ENCODE measurements at regions not wholly inside any gene's neighbourhood (a gene's known extent, or its start where the extent isn't known, plus 50 kb on each side); places are given as distances from the start of the nearest gene placed in this dataset.
"Not testable (repeated sequence)": the region's sequence is repeated elsewhere in the genome, so short reads cannot be mapped to it uniquely, and the experiment has no call there.

DNA sequence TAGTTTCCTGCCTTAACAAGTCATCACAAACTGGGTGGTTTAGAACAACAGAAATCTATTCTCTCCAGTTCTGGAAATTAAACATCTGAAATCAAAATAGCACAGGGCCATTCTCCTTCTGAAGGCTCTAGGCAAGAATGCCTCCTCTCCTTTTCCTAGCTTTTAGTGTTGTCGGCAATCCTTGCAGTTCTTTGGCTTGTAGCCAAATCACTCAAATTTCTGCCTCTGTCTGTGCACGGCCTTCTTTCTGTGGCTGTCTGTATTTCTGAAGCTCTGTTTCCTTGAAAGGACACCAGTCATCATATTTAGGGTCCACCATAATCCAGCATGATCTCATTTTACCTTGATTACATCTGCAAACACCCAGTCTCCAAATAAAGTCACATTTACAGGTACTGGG lies 795.5 kb downstream of the METTL15 start:
- peak in 2 of 3 donors; percentile 6 to 13 for DNase-seq

DNA sequence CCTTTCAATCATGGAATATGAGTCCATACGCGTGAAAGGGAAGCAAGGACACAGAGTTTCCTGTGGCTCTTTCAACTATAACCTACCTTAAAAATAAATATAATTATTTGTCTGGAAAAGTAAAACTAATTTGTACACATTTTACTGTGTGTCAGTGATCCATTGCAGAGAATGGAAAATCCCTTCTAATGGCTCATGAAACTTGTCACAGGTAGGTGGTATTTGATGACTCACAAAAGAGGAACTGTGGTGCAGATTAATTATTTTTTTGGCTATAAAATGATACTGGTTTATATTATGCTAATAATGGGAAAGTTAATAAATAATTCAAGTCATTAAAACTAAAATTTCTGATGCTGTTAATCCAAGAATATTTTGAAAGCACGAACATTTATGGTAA lies 792.2 kb downstream of the METTL15 start:
- DNase-seq: no peak

DNA sequence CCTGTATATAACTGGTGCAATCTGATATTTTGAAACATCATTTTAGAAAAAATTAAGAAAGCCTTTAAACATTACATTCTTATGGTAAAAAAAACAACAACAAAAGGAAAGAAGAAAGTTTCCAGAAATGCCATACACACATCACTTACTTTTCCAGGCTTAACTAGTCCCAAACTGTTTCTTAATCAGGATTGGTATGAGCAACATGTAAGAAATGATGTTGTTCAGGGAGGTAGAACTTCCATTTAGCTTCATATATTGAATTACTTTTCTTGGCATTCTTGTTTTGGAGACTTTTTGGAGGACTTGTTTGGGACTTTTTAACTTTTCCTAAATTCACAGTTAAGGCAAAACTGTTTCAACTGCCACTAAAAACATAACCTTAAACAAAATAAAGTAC lies 791.5 kb downstream of the METTL15 start:
- DNase-seq: no peak

DNA sequence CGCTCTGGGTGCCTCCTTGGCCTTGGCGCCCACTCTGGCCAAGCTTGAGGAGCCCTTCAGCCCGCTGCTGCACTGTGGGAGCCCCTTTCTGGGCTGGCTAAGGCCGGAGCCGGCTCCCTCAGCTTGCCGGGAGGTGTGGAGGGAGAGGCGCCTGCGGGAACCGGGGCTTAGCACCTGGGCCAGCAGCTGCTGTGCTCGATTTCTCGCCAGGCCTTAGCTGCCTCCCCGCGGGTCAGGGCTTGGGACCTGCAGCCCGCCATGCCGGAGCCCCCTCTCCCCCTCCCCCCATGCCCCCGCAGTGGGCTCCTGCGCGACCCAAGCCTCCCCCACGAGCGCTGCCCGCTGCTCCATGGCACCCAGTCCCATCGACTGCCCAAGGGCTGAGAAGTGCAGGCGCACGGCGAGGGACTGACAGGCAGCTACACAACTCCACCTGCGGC lies 782.4 kb downstream of the METTL15 start:
- not testable (repeated sequence) for DNase-seq

DNA sequence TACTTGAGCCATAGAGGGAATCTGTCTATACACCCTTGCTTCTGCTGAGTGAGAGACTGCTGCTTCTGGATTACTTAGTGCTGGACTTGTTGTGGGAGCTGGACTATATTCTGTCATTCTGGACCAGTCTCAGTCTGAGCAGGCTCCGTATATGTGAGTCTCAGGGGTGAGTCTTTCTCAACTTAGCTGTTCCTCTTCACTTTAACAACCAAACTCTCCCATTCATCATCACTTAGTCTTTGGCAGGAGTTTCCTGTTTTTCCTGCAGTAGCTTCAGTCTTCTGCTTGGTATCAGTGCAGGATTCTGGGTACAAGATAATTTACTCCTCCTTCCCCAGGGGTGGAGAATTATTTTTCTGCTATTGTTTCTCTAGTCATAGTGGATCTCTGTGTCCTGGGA lies 779.5 kb downstream of the METTL15 start:
- no peak for DNase-seq

DNA sequence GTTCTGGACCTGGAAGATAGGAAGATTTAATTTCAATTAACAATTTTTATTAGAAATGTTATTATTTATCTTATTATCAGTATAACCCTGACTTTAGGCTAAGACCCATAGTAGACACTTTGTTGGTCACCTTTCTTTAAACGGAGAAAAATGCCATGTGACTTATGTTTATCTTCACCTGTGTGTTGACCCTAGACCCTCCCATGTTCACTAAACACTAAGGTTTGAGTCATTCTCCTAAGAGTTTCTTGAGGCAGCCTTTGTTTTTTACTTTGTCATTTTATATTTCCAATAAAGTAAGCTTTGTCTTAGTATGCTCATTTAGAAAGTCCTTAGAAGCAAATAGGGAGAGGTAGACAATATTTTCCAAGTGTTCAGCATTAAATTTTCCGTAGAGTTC lies 771.7 kb downstream of the METTL15 start:
- no peak for DNase-seq

DNA sequence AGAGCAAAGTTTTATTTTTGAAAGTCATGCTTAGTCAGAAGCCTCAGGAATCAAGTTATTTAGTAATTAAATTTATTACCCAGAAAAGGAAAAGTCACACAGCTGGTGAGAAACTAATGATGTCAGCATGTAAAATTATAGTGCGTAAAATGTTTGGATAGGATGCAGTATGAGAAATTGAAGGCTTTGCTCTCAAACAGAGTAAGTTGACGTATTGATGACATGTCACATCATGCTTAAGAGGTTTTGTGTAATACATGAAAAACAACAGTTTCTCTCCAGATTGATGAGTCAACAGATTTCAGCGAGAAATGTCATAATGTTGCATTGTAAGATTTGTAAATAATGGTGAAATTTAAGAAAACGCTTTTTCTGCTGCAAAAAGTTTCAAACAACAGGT lies 769.8 kb downstream of the METTL15 start:
- no peak for DNase-seq

DNA sequence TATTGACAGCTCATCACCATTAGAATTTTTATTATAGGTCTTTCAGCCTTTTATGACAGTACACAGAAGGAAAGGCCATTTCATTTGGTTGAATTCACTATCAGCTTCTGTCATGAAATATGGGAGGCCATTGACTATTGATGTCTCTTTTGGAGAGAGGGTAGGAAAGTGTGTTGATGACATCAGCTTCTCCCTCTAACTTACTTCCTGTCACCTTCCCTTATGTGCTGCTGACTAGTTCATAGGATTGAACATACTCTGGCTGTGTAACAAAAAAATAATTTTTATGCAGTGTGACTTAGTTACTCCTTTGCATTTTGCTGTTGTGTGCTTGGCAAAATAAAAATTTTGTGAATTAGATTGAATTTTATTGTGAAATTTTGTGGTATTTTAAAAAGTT lies 769.2 kb downstream of the METTL15 start:
- DNase-seq: no peak

DNA sequence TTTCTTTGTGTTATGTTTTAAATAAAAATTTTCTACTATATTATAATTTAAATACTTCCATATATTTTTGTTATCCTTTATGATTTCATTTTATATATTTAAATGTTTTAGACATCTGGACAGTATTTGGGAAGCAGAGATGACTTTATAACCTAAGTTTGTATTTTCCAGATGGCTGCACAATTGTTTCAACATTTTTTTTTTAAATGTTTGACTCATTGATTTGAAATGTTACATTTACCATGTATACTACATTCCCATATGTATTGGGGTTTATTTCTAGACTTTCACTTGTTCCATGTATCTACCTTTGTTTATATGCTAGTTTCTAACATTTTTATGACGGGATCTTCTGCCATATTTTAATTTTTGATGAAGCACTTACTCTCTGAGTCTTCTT lies 766.5 kb downstream of the METTL15 start:
- no peak for DNase-seq

DNA sequence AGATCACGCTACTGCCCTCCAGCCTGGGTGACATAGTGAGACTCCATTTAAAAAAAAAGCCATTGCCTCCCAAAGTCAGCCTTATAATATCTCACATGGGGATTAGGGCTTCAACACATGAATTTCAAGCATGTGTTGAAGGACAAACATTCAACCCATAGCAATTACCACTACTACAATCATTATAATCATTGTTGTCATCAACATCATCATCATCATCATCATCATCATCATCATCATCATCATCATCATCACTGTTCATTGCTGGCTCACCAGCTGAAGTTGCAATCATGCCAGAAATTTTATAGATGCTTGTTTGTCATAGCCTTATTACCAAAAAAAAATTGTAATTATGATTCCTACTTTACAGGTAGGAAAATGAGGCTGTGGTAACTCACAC lies 762.9 kb downstream of the METTL15 start:
- no peak for DNase-seq

DNA sequence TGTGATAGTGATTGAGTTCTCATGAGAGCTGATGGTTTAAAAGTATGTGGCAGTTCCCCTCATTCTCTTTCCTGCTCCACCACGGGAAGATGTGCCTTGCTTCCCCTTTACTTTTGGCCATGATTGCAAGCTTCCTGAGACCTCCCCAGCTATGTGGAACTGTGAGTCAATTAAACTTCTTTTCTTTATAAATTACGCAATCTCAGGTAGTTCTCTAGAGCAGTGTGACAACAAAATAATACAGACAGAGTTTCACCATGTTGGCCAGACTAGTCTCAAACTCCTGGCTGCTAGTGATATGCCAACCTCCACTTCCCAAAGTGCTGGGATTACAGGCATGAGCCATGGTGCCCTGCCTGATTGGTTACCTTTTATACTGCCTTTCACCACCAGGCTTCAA lies 755.2 kb downstream of the METTL15 start:
- DNase-seq: no peak

DNA sequence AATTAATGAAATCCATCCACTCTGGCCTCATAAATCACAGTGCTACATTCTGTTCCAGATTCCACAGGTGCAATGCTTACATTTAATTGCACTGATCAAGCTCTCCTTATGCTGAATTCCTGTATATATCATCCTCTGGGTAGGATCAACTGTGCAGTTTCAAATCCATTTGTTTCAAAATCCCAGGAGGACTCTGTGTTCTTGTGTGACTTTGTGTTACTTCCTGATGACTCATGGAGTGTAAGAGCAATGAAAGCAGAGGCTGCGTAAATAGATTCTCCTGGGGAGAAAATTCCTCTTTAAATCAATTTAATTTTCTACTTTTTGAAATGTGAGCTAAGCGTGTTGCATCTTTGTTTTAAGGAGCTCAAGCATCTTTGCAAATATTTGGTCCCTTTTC lies 752.7 kb downstream of the METTL15 start:
- DNase-seq: peak; percentile 12 to 22 (median 15)

DNA sequence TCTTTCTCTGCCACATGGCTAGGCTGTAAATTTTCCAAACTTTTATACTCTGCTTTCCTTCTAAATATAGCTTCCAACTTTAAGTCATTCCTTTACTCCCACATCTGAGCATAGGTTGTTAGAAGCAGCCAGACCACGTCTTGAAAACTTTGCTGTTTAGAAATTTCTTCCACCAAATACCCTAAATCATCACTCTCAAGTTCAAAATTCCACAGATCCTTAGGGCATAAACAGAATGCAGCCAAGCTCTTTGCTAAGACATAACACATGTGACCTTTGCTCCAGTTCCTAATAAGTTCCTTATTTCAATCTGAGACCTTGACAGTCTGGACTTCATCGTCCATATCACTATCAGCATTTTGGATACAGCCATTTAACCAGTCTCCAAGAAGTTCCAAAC lies 749.9 kb downstream of the METTL15 start:
- DNase-seq: no peak

DNA sequence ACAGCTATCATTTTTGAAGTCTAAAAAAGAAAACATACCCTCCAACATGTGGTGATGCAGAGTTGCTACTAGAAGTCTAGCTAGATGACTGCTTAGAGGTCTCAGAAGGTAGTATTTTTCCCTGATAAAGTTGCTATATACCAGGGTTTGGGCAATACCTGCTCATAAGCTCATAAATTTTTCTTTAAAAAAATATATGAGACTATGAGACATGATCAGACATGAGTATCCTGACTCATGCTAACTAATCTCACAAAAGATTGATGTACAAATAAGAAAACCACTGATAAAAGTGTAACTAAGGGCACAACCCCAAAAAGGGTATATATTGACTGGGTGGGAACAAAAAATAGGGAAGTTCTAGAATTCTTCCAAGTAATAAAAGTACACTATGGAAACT lies 740.9 kb downstream of the METTL15 start:
- no peak for DNase-seq

DNA sequence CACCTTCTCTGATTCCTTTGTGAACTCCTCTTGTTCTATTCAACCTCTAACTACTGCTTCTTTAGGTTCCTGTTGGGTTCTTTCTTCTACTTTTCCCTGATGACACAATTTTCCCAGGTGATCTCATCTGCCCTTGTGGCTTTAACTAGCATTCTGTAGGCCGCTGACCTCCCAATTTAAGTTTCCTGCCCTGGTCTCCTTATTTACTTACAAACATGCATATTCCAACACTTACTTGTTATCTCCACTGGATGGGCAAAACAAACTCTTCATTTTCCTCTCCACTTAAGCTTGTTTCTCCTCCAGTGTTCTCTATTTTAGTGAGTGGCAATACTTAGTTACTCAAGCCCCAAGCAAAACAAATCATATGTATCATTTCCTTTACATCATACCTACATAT lies 734.5 kb downstream of the METTL15 start:
- no peak for DNase-seq

DNA sequence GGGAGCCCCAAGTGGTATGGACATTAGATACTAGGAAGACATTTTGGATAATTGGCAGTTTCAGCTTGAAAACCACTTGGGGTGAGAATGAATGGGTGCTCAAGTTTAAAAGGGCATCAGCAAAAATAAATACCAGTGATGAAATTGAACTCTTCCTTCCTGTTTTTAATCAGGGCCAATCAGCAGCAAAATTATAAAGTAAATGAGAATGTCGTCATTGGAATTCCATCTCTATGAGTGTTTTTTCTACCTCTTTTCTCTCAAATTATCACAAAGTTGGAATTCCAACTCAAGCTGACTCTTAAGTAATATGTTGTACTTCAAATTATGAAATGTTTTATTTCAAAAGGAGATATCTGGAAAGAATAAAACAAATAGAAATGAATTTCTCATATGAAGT lies 730.6 kb downstream of the METTL15 start:
- peak in 1 of 3 donors; percentile 24 for DNase-seq

DNA sequence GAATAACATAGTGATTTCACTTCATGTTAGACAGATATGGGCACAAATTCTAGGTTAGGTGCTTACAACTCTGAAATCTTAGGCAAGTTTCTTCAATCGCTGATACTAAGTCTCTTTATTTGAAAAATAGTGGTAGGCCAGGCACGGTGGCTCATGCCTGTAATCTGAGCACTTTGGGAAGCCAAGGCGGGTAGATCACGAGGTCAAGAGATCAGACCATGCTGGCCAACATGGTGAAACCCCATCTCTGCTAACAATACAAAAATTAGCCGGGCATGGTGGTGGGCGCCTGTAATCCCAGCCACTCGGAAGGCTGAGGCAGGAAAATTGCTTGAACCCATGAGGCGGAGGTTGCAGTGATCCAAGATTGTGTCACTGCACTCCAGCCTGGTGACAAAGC lies 729.4 kb downstream of the METTL15 start:
- no peak for DNase-seq

DNA sequence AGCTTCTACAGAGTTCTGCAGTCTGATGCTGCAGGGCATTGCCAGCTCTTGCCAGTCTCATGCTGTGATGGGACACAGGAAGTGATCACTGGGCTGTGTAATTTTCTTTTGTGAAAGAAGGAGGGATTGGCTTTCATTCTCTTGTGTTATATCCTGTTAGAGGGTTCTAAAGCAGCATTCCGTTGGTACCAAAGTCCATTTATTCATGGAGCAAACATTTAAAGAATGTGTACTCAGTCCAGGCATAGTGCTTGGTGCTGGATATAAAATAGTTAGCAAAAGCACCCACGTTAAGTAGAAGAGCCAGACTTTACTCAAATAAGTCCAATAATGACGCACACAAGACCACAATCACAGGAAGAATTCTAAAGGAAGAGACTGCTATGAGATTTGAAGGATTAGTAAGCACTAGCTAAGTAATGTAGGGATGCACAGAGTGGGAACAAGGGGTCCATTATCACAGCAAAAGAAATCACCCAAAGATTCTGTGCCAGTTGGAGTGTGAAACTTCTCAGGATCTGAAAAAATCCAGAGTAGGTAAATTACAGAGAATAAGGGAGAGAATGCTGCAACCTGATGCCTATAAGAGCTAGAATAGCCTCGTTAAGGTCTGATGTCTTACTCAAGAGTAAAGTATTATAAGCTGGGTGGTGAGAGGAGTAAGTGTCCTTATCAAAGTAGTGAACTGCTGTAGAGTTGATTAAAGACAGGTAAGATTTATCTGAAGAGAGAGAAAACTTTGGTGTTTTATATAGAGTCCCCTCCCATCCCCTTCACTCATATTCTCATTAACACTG lies 728.3 kb downstream of the METTL15 start:
- peak in 1 of 3 donors; percentile 94 for DNase-seq

DNA sequence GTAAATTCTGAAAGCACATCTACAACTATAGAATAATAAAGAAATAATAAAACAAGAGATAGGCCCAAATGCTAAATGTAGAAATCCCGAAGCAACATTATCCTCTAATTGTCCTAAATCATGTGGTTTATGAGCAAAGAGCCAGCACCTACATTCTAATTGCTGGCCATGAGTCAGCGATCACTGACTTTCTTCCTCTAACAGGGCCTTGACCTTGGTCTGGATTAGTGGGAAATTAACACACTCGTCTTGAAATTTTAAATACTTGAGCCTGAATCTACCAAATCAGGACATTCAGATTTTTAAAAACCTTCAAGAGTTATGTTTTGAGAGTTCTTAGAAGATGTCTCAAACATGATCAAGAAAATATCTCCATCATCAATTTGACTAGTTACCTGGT lies 727.6 kb downstream of the METTL15 start:
- no peak for DNase-seq

DNA sequence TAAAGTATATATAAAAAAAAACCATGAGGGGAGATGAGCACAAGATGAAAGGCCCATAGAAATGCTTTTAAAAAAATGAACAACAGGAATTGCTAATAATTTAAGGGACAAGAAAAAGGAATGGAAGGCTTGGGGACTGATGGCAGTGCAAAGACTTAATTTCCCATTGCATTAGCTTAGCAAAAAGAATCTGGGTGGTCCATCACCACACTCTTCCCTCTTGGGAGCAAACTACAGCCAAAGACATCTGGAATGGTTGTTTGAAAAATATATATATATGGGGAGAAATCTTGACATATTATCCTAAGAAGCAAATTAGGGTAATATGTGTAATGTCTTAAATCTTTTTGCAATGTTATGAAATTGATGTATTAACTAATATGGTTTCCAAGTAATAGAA lies 727.1 kb downstream of the METTL15 start:
- peak in 1 of 3 donors; percentile 3 for DNase-seq

DNA sequence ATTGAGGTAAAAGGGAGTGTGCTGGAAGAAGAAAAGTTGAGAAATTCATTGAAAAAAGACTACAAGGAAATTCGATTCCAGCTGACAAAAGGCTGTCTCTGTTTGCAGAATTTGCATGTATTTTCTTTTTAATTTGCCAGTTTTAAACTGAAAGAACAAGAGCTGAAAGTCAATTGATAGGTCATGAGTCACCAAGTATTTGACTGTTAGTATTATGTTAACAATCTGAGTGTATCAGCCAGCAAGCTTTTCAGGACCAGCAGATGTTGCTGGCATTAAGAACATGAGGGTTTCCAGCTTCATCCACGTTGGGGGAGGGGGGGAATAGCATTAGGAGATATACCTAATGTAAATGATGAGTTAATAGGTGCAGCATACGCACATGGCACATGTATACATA lies 726.7 kb downstream of the METTL15 start:
- peak in 2 of 3 donors; percentile 6 to 76 for DNase-seq

DNA sequence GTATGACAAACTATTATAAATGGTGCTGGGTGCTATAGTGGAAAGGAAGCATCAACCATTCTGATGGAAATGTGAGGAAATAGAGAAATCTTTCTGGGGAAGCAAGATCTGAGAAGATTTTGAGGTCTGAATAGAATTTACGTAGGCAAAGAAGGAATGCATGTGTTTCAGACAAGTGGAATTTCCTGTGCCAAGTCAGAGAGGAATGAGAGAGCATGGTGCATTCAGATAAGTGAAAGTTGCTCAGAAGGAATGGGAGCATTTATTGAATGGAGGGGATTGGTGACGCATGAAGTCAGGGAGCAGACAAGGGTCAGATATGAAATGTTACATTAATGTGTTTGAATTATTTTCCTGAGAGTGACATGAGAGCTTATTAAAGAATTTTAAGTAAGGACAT lies 725.5 kb downstream of the METTL15 start:
- peak in 1 of 3 donors; percentile 90 for DNase-seq

DNA sequence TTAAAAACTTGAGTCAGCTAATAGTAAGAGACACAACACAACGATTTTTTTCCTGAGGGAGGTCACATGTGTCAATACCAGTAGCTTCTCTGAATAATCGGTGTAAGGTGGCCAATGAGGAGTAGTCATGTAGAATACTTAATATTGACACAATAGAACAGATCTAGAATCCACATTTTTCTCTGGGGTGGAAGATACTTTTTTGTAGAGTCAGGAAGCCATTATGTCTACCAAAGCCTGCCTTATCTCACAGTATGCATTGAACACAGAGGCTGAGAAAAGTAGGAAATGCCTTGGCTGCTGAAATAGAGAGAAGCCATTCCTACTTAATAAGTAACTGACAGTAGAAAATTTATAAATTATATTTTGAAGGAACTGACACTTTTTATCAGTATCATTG lies 725.0 kb downstream of the METTL15 start:
- no peak for DNase-seq

DNA sequence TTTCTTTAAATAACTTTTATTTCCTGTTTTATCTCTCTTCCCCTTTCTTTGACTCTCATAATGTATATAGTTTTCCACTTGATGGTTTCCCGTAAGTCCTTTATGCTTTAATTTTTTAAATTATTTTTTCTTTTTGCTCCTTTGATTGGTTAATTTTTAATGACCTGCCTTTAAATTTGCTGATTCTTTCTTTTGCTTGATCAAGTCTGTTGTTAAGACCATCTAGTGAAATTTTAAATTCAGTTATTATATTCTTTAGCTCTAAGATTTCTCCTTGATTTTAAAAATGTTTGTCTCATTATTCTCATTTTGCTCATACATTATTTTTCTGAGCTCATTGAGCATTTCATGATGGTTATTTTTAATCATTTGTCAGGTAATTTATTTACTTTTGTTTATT lies 718.6 kb downstream of the METTL15 start:
- no peak for DNase-seq
